ENCODE measurements at regions not wholly inside any gene's neighbourhood (a gene's known extent, or its start where the extent isn't known, plus 50 kb on each side); places are given as distances from the start of the nearest gene placed in this dataset.

DNA sequence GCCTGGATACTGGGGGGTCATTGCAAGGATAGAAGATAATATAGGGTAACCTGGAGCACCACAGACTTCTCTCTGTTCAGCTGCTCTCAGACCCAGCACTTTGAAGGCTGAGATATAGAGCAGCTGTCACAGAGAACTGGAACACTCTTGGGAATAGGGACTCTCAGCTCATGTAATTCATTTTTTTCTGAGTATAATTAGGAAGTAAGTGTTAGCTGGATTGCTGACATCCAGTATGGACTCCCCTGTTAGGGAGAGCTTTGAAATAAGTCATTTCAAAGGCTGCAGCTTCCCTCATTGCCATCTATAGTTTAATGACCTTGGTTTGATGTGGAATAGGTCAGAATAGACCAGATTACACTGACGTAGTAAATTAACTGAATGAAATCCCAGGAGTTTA is 120.8 kb upstream of the POU2AF2 start:
- TF ChIP-seq, protein P1, sequence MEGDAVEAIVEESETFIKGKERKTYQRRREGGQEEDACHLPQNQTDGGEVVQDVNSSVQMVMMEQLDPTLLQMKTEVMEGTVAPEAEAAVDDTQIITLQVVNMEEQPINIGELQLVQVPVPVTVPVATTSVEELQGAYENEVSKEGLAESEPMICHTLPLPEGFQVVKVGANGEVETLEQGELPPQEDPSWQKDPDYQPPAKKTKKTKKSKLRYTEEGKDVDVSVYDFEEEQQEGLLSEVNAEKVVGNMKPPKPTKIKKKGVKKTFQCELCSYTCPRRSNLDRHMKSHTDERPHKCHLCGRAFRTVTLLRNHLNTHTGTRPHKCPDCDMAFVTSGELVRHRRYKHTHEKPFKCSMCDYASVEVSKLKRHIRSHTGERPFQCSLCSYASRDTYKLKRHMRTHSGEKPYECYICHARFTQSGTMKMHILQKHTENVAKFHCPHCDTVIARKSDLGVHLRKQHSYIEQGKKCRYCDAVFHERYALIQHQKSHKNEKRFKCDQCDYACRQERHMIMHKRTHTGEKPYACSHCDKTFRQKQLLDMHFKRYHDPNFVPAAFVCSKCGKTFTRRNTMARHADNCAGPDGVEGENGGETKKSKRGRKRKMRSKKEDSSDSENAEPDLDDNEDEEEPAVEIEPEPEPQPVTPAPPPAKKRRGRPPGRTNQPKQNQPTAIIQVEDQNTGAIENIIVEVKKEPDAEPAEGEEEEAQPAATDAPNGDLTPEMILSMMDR (IDR thresholded peaks at IDR 0.05), result no peak
- no peak for TF ChIP-seq POLR2A (IDR thresholded peaks at IDR 0.05)
